Mesenchymal stem cell (in vitro differentiated cells and primary cell): ENCODE measurements at regions not wholly inside any gene's neighbourhood (a gene's known extent, or its start where the extent isn't known, plus 50 kb on each side); places are given as distances from the start of the nearest gene placed in this dataset.
A peak's percentile ranks its signal among the peaks of the same experiment; 100 is the strongest.

ENCODE experiments used
- DNase-seq: peaks from one replicate; pipeline ENCODE4 v3.0.0-alpha.2; 2013
- H2AFZ ChIP-seq: one replicate; pipeline ENCODE4 v1.6.1; 2013; ENCODE audit warnings: low read depth, mild to moderate bottlenecking, control low read depth, inconsistent platforms, low read length, moderate library complexity
- H2AK5ac ChIP-seq: 2 replicates; pipeline ENCODE4 v1.6.1; 2013; ENCODE audit warnings: low read length, moderate library complexity, mild to moderate bottlenecking, inconsistent platforms; ENCODE audit not compliant: severe bottlenecking
- H2BK120ac ChIP-seq: one replicate; pipeline ENCODE4 v1.6.1; 2013; ENCODE audit warnings: low read depth, mild to moderate bottlenecking, inconsistent platforms, low read length, moderate library complexity
- H2BK12ac ChIP-seq, 2 experiments: one replicate each; pipeline ENCODE4 v1.6.1; 2013; ENCODE audit warnings: inconsistent platforms in 2 of 2, low read length in 2 of 2, mild to moderate bottlenecking in 2 of 2, moderate library complexity in 2 of 2, control low read depth in 1 of 2
- H2BK15ac ChIP-seq: one replicate; pipeline ENCODE4 v1.6.1; 2013; ENCODE audit warnings: mild to moderate bottlenecking, low read depth, inconsistent platforms; ENCODE audit not compliant: poor library complexity, severe bottlenecking
- H2BK5ac ChIP-seq: 2 replicates; pipeline ENCODE4 v1.6.1; 2013; ENCODE audit warnings: low read depth, mild to moderate bottlenecking, low read length, control low read depth, inconsistent platforms; ENCODE audit not compliant: poor library complexity, severe bottlenecking
- H3K14ac ChIP-seq, 2 experiments: one replicate each; pipeline ENCODE4 v1.6.1; 2013; ENCODE audit warnings: inconsistent platforms in 2 of 2, low read length in 2 of 2, control low read depth in 1 of 2, mild to moderate bottlenecking in 1 of 2, moderate library complexity in 1 of 2
- H3K18ac ChIP-seq, 2 experiments: one replicate each; pipeline ENCODE4 v1.6.1; 2013; ENCODE audit warnings: inconsistent platforms in 2 of 2, low read length in 2 of 2, control low read depth in 1 of 2, low read depth in 1 of 2, mild to moderate bottlenecking in 1 of 2
- H3K23ac ChIP-seq, 2 experiments: one replicate each; pipeline ENCODE4 v1.6.1; 2013; ENCODE audit warnings: inconsistent platforms in 2 of 2, low read length in 2 of 2, mild to moderate bottlenecking in 2 of 2, moderate library complexity in 2 of 2, control low read depth in 1 of 2
- H3K27ac ChIP-seq: 2 replicates; pipeline ENCODE4 v1.5.1; 2013; ENCODE audit warnings: mild to moderate bottlenecking, moderate library complexity, low read length, control low read depth, inconsistent platforms; ENCODE audit not compliant: poor library complexity, severe bottlenecking
- H3K27me3 ChIP-seq, 2 experiments: 2 replicates each; pipeline versions ENCODE4 v1.6.1 to v1.7.0; 2013; ENCODE audit warnings: low read length in 2 of 2, mild to moderate bottlenecking in 2 of 2, moderate library complexity in 2 of 2, control low read depth in 1 of 2, inconsistent platforms in 1 of 2; ENCODE audit not compliant: control insufficient read depth in 1 of 2, insufficient read depth in 1 of 2
- H3K36me3 ChIP-seq, 2 experiments: 2 replicates each; pipeline versions ENCODE4 v1.6.1 to v1.7.0; 2013; ENCODE audit warnings: low read length in 2 of 2, control low read depth in 1 of 2, inconsistent platforms in 1 of 2, low read depth in 1 of 2, mild to moderate bottlenecking in 1 of 2; ENCODE audit not compliant: insufficient read depth in 2 of 2, control insufficient read depth in 1 of 2
- H3K4ac ChIP-seq, 2 experiments: one replicate each; pipeline ENCODE4 v1.6.1; 2013; ENCODE audit warnings: inconsistent platforms in 2 of 2, low read length in 2 of 2, mild to moderate bottlenecking in 2 of 2, moderate library complexity in 2 of 2, control low read depth in 1 of 2, low read depth in 1 of 2
- H3K4me1 ChIP-seq: 2 replicates; pipeline ENCODE4 v1.6.1; 2013; ENCODE audit warnings: low read depth, low read length, control low read depth; ENCODE audit not compliant: control insufficient read depth, insufficient read depth
- H3K4me2 ChIP-seq: 2 replicates; pipeline ENCODE4 v1.6.1; 2013; ENCODE audit warnings: low read length, mild to moderate bottlenecking, inconsistent platforms; ENCODE audit not compliant: poor library complexity, severe bottlenecking
- H3K4me3 ChIP-seq, 2 experiments: 2 replicates each; pipeline versions ENCODE4 v1.5.1 to v1.7.0; 2013; ENCODE audit warnings: low read length in 2 of 2, mild to moderate bottlenecking in 2 of 2, control low read depth in 1 of 2, low read depth in 1 of 2; ENCODE audit not compliant: insufficient read depth in 1 of 2
- H3K79me1 ChIP-seq: replicated peaks from 2 replicates; pipeline ENCODE4 v1.6.1; 2013; ENCODE audit warnings: mild to moderate bottlenecking, control low read depth, low read length, inconsistent platforms; ENCODE audit not compliant: poor library complexity, severe bottlenecking
- H3K9ac ChIP-seq: 2 replicates; pipeline ENCODE4 v1.7.0; 2013; ENCODE audit warnings: mild to moderate bottlenecking, low read length, moderate library complexity
- H3K9me3 ChIP-seq: 2 replicates; pipeline ENCODE4 v1.7.0; 2013; ENCODE audit warnings: mild to moderate bottlenecking, low read length; ENCODE audit not compliant: control insufficient read depth
- H4K8ac ChIP-seq: one replicate; pipeline ENCODE4 v1.6.1; 2013; ENCODE audit warnings: inconsistent platforms, mild to moderate bottlenecking, low read length, moderate library complexity
- H4K91ac ChIP-seq: one replicate; pipeline ENCODE4 v1.6.1; 2013; ENCODE audit warnings: mild to moderate bottlenecking, low read length, inconsistent platforms
- WGBS: methylation state at CpG from one replicate; pipeline ENCODE4 v1.1.7; 2013; ENCODE audit warnings: mixed read lengths; 5-methylcytosine and 5-hydroxymethylcytosine counted together

DNA sequence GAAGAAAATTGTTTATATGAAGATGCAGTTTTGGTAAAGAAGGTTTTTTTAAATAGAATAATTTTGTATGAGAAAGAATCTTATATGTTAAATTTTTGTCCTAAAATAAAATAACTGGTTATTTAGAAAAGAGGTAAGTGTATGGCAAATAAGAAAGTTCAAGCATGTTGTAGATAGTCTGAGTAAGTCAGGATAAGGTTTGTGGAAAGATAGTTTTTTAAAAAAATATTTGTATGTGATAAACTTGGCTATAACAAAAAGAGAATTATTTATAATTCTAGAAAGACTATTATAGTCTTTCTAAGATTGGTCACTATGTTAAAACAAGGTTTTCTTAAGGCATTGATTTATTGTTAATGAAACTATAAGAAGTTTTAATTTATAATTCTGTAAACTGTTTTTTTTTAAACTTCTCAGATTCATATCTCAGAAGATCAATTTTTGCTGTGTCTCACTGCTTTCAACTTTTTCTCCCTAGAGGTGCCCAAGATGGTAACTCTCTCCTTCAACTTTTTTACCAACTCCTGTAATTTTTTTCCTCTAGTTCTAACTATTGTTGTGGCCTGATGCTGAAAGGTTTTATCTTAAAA, 698.6 kb downstream of the CCSER2 start:
- Histone ChIP-seq H4K91ac (no peak overlapping the region), H3K79me1 (no peaks in the 10 kb centered on the region), H3K4me3 (no peak overlapping the region)

DNA sequence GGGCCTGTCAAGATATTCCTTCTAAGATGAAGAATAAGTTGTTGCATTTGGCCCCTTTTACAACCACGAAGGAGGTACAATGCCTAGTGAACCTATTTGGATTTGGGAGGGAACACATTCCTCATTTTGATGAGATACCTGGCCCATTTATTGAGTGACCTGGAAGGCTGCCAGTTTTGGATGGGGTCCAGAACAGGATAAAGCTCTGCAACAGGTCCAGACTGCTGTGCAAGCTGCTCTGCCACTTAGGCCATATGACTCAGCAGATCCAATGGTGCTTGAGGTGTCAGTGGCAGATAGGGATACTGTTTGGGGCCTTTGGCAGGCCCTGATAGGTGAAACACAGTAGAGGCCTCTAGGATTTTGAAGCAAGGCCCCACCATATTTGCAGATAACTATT, 704.6 kb downstream of the CCSER2 start:
- DNase-seq: no peak
- H2AFZ ChIP-seq: no peak overlapping the region
- H3K36me3 ChIP-seq: no peaks in the 10 kb centered on the region
- no peak overlapping the region for H3K9ac ChIP-seq
- H2BK12ac ChIP-seq: no peak overlapping the region
- H3K4ac ChIP-seq: no peak overlapping the region
- no peak overlapping the region for H2BK120ac ChIP-seq
- H3K23ac ChIP-seq: no peak overlapping the region
- no peak overlapping the region for H3K27ac ChIP-seq
- peaks cover 37% of the 10 kb centered on the region for H3K9me3 ChIP-seq
- no peak overlapping the region for H4K91ac ChIP-seq
- H3K14ac ChIP-seq: no peak overlapping the region
- no peak overlapping the region for H2AK5ac ChIP-seq
- H4K8ac ChIP-seq: no peak overlapping the region
- H3K27me3 ChIP-seq: no peaks in the 10 kb centered on the region
- no peak overlapping the region for H2BK15ac ChIP-seq
- H3K4me1 ChIP-seq: no peaks in the 10 kb centered on the region
- H3K4me2 ChIP-seq: no peak overlapping the region
- no peaks in the 10 kb centered on the region for H3K79me1 ChIP-seq
- 42% methylated on average over 1 of the region's 1 CpG for WGBS
- no peak overlapping the region for H3K4me3 ChIP-seq
- no peak overlapping the region for H2BK5ac ChIP-seq
- no peak overlapping the region for H3K18ac ChIP-seq

More for the DNA sequence above, 698.6 kb downstream of the CCSER2 start:
- Histone ChIP-seq H3K18ac (no peak overlapping the region), H2AFZ (no peak overlapping the region), H2BK5ac (peak overlapping the region; percentile 79), H3K27me3 (no peaks in the 10 kb centered on the region), H3K9me3 (peaks cover 40% of the 10 kb centered on the region), H2BK12ac (no peak overlapping the region), H2BK120ac (no peak overlapping the region), H3K23ac (no peak overlapping the region), H3K14ac (no peak overlapping the region), H4K8ac (no peak overlapping the region), H3K4me2 (no peak overlapping the region), H2BK15ac (no peak overlapping the region), H2AK5ac (no peak overlapping the region), H3K4ac (no peak overlapping the region), H3K9ac (no peak overlapping the region), H3K36me3 (no peaks in the 10 kb centered on the region), H3K27ac (no peak overlapping the region), H3K4me1 (no peaks in the 10 kb centered on the region)
- no peak for DNase-seq

DNA sequence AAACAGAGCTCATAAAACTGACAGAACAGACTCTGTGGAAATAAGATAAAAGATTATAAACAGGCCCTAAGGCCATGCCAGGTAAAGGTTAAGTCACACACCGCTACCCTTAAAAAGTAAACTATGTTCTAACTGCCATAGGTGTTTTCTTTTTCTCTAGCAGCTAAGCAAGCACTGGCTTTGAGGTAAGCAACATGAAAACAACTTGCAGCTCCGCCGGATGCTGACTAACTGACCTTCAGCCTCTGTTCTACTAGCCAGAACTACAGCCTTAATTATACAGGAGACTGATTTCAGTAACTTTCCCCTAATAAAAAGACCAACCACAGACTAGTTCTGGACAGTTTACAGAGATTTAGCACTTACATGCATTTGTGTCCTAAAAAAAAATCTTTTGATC, 708.3 kb downstream of the CCSER2 start:
- Histone ChIP-seq H3K36me3 (no peaks in the 10 kb centered on the region), H3K4ac (no peak overlapping the region), H2BK12ac (no peak overlapping the region), H2AFZ (no peak overlapping the region), H3K9ac (no peak overlapping the region), H4K91ac (no peak overlapping the region), H3K14ac (no peak overlapping the region), H2BK15ac (no peak overlapping the region), H3K23ac (no peak overlapping the region), H3K18ac (no peak overlapping the region), H4K8ac (no peak overlapping the region), H2BK5ac (no peak overlapping the region), H3K27me3 (no peaks in the 10 kb centered on the region), H3K4me3 (no peak overlapping the region), H2BK120ac (no peak overlapping the region), H3K4me2 (no peak overlapping the region), H2AK5ac (no peak overlapping the region), H3K27ac (no peak overlapping the region), H3K4me1 (no peaks in the 10 kb centered on the region), H3K9me3 (peaks cover 38% of the 10 kb centered on the region), H3K79me1 (no peaks in the 10 kb centered on the region)
- 69% methylated on average over 3 of the region's 3 CpGs for WGBS
- DNase-seq: no peak

DNA sequence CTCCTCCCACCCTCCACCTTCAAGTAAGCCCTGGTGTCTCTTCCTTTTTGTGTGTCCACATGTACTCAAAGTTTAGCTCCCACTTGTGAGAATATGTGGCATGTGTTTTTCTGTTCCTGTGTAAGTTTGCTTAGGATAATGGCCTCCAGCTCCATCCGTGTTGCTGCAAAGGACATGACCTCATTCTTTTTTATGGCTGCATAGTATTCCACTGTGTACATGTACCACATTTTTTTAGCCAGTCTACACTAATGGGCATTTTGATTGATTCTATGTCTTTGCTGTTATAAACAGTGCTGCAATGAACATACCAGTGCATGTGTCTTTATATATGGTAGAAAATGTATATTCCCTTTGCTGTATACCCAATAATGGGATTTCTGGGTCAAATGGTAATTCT, 710.9 kb downstream of the CCSER2 start:
- H3K18ac ChIP-seq: no peak overlapping the region
- no peak overlapping the region for H3K4ac ChIP-seq
- H3K36me3 ChIP-seq: no peaks in the 10 kb centered on the region
- H3K9ac ChIP-seq: no peak overlapping the region
- H3K14ac ChIP-seq: no peak overlapping the region
- H3K79me1 ChIP-seq: no peaks in the 10 kb centered on the region
- no CpG with 5 or more reads among the region's 1 CpG for WGBS
- no peak overlapping the region for H2AFZ ChIP-seq
- H3K9me3 ChIP-seq: peaks cover 42% of the 10 kb centered on the region
- no peak overlapping the region for H2BK5ac ChIP-seq
- no peak overlapping the region for H4K8ac ChIP-seq
- H2BK120ac ChIP-seq: no peak overlapping the region
- no peak overlapping the region for H3K4me2 ChIP-seq
- no peak overlapping the region for H3K23ac ChIP-seq
- H4K91ac ChIP-seq: no peak overlapping the region
- H3K4me1 ChIP-seq: no peaks in the 10 kb centered on the region
- DNase-seq: no peak
- no peaks in the 10 kb centered on the region for H3K27me3 ChIP-seq
- H2BK15ac ChIP-seq: no peak overlapping the region
- no peak overlapping the region for H3K27ac ChIP-seq
- no peak overlapping the region for H3K4me3 ChIP-seq
- no peak overlapping the region for H2AK5ac ChIP-seq
- H2BK12ac ChIP-seq: no peak overlapping the region
